Panc1 (cell line): ENCODE measurements at regions not wholly inside any gene's neighbourhood (a gene's known extent, or its start where the extent isn't known, plus 50 kb on each side); places are given as distances from the start of the nearest gene placed in this dataset.

Source experiments
- ATAC-seq: fragments of 200-7000 bp; cut with Tn5 transposase; 2 replicates; pipeline ENCODE4 v1.9.1; 2020; ENCODE audit warnings: mild to moderate bottlenecking, moderate library complexity
- BruUV-seq: library from RNA; stranded (reverse); fragments of 400-500 nt; replicated peaks from 2 replicates; lab custom pipeline; 2021; lab: Mats Ljungman, UMichigan
- CTCF ChIA-PET: fragments of 300-600 bp; sonication (Branson Sonifier 250); formaldehyde crosslinking; loops from one replicate; lab custom pipeline; 2022; ENCODE audit warnings: antibody characterized with exemption; lab: Charles Lee
- POLR2A ChIA-PET: fragments of 300-600 bp; sonication (Branson Sonifier 250); formaldehyde crosslinking; loops from one replicate; lab custom pipeline; 2022; ENCODE audit warnings: antibody characterized with exemption; lab: Charles Lee
- DNase-seq: peaks from one replicate; pipeline ENCODE4 v3.0.0-alpha.2; 2010; ENCODE audit warnings: low read depth, low spot score
- H3K27ac ChIP-seq: 2 replicates; pipeline ENCODE4 v1.5.1; 2011; ENCODE audit warnings: mild to moderate bottlenecking, low read length, inconsistent platforms
- H3K27me3 ChIP-seq: fragments of 200-500 bp; sonication (Bioruptor generic); 2 replicates; pipeline ENCODE4 v1.6.0; 2014; ENCODE audit warnings: low read length, inconsistent platforms; ENCODE audit not compliant: control insufficient read depth, insufficient read depth
- H3K36me3 ChIP-seq: fragments of 200-500 bp; sonication (Bioruptor generic); 2 replicates; pipeline ENCODE4 v1.5.1; 2014; ENCODE audit warnings: inconsistent platforms, mild to moderate bottlenecking, low read length, moderate library complexity; ENCODE audit not compliant: control insufficient read depth, insufficient read depth
- H3K4me1 ChIP-seq: 2 replicates; pipeline ENCODE4 v1.5.1; 2011; ENCODE audit warnings: inconsistent platforms, mild to moderate bottlenecking, low read length, moderate library complexity; ENCODE audit not compliant: control insufficient read depth, insufficient read depth
- H3K4me3 ChIP-seq, 2 experiments: 2 replicates each; pipeline ENCODE4 v1.5.1; 2011 to 2012; ENCODE audit warnings: low read depth in 2 of 2, low read length in 2 of 2, mild to moderate bottlenecking in 2 of 2, inconsistent platforms in 1 of 2, moderate library complexity in 1 of 2
- H3K9me3 ChIP-seq: fragments of 200-500 bp; sonication (Bioruptor generic); 2 replicates; pipeline ENCODE4 v1.5.1; 2014; ENCODE audit warnings: low read depth, mild to moderate bottlenecking, inconsistent platforms, low read length, moderate library complexity; ENCODE audit not compliant: control insufficient read depth, insufficient read depth
- CTCF ChIP-seq: fragments of 450-650 bp; IDR thresholded peaks from 2 replicates; pipeline ENCODE4 v1.5.1; 2017; ENCODE audit warnings: mild to moderate bottlenecking
- POLR2AphosphoS5 ChIP-seq: IDR thresholded peaks from 2 replicates; pipeline ENCODE4 v1.6.1; 2012; ENCODE audit warnings: mild to moderate bottlenecking, low read depth, low read length, moderate library complexity
- REST ChIP-seq, 2 experiments: IDR thresholded peaks; 2 replicates each; pipeline ENCODE4 v1.6.1; 2011 to 2012; ENCODE audit warnings: low read depth in 2 of 2, control low read depth in 1 of 2, low read length in 1 of 2, mild to moderate bottlenecking in 1 of 2, moderate library complexity in 1 of 2; ENCODE audit not compliant: insufficient read depth in 1 of 2
- SIN3A ChIP-seq: IDR thresholded peaks from 2 replicates; pipeline ENCODE4 v1.6.1; 2012; ENCODE audit warnings: low read depth, mild to moderate bottlenecking, low read length, moderate library complexity, borderline replicate concordance; ENCODE audit not compliant: insufficient read depth
- TCF7L2 ChIP-seq: IDR thresholded peaks from 2 replicates; pipeline ENCODE4 v1.6.1; 2011; ENCODE audit warnings: mild to moderate bottlenecking, low read depth, low read length, inconsistent platforms
- in situ Hi-C: cut with HindIII; loops from 2 replicates; pipeline ENCODE4 v1.10.0; 2016; ENCODE audit warnings: low sequenced_read_pairs, low pct_unique_long_range_greater_than_20kb
- intact Hi-C: fragments of 100-400 bp; cut with micrococcal nuclease; formaldehyde crosslinking; loops from one replicate; pipeline ENCODE4 v1.10.0; 2022; ENCODE audit not compliant: unreplicated experiment

DNA sequence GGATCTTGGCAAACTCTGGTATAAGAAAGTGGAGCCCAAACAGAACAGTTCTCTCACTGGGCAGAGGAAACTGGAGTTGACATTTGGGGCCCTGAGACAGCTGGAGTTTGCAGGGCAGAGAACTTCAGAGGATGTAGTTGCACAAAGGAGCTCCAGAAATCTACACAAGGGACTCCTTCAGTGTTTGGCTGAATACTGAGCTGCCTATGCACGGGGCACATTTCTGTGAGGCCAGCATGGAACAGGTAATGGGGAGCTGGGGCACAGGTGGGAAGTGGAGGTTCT lies 169.3 kb downstream of the ANKRD60 start:
- Histone ChIP-seq H3K27me3 (no peaks in the 10 kb centered on the region), H3K36me3 (no peaks in the 10 kb centered on the region), H3K4me1 (no peaks in the 10 kb centered on the region), H3K9me3 (peaks cover 9% of the 10 kb centered on the region; the same call in 1 of the 2 replicates), H3K4me3 (no peak overlapping the region), H3K27ac (no peak overlapping the region)
- no peak for ATAC-seq
- TF ChIP-seq REST (IDR thresholded peaks at IDR 0.05; ENCODE audit: insufficient read depth in 1 of 2, low read depth in 2 of 2, low read length in 1 of 2) (no peak), POLR2AphosphoS5 (no peak), CTCF (no peak), TCF7L2 (no peak), SIN3A (no peak)
- intact Hi-C loops, result no loop called here
- ChIA-PET CTCF (no interaction called here), POLR2A (interaction anchor here (0.6 kb wide), 1 partner anchor 432 kb away, joined by 7 read pairs; no protein-coding TSS in a partner anchor)
- BruUV-seq, result no TSS peak
- in situ Hi-C loops, result no loop called here
- no peak for DNase-seq

DNA sequence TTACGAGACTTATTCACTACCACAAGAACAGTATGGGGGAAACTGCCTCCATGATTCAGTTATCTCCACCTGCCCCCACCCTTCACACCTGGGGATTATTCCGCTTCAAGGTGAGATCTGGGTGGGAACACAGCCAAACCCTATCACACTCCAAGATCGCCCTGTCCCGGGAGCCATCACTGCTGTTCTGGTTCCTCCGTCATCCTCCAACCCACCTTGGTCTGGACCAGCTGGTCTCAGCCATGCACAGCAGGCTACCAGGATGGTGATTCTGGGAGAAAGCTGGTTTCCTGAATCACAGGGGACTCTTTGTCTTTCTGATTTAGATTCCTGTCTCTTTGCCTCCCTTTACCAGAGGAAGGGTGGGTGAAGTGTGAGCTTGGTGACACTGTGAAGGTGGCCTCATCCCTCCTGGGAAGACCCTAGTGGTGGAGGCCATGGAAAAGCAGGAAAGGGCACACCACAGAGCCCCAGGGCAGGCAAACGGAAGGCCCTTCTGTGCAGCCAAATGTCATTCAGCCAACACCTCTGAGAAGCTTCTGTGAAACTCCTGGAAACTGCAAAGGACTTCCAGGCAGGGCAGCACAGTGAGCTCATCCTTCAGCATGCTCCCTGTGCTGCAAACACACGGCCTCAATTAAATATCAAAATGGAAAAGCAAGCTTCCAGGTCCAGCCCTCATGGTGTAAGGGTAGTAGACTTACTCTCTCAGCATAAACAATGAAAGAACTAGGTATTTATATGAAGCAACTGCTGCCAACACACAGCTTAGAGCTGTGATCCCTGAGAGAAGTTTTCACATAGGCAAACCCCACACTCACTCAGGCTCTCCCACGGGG lies 169.8 kb downstream of the ANKRD60 start:
- CTCF ChIA-PET, result no interaction called here
- in situ Hi-C loops, result no loop called here
- POLR2A ChIA-PET, result interaction anchor here (0.6 kb wide), 1 partner anchor 431 kb away, joined by 7 read pairs; no protein-coding TSS in a partner anchor
- TF ChIP-seq POLR2AphosphoS5 (no peak), CTCF (no peak), REST (IDR thresholded peaks at IDR 0.05; ENCODE audit: insufficient read depth in 1 of 2, low read depth in 2 of 2, low read length in 1 of 2) (no peak), SIN3A (no peak), TCF7L2 (no peak)
- Histone ChIP-seq H3K36me3 (no peaks in the 10 kb centered on the region), H3K27me3 (no peaks in the 10 kb centered on the region), H3K9me3 (peaks cover 9% of the 10 kb centered on the region; the same call in 1 of the 2 replicates), H3K4me1 (no peaks in the 10 kb centered on the region), H3K27ac (no peak overlapping the region), H3K4me3 (no peak overlapping the region)
- ATAC-seq (no peak), DNase-seq (no peak)
- intact Hi-C loops, result no loop called here
- no TSS peak for BruUV-seq
